ENCODE measurements at regions not wholly inside any gene's neighbourhood (a gene's known extent, or its start where the extent isn't known, plus 50 kb on each side); places are given as distances from the start of the nearest gene placed in this dataset.

- no peak for TF ChIP-seq ZNF462 (CRISPR knock-in tag; IDR thresholded peaks at IDR 0.05)
These were observed 342.1 kb downstream of the PHF14 start (continued) for GRCh38 chr7:11315666-11316258.

GRCh38 chr7:11317766-11318165 lies 344.1 kb downstream of the PHF14 start:
- Histone ChIP-seq H3K4me2 (no peak overlapping the region), H3K9me2 (ENCODE audit: insufficient read depth) (no peaks in the 10 kb centered on the region), H3K4me1 (ENCODE audit: insufficient read depth) (no peaks in the 10 kb centered on the region), H3K36me3 (ENCODE audit: insufficient read depth) (no peaks in the 10 kb centered on the region), H3K79me2 (replicated peaks; ENCODE audit: insufficient read depth) (no peaks in the 10 kb centered on the region), H2AFZ (no peak overlapping the region), H3F3A (replicated peaks; ENCODE audit: low read depth) (no peaks in the 10 kb centered on the region), H3K4me3 (no peak overlapping the region), H3K27me3 (ENCODE audit: insufficient read depth) (no peaks in the 10 kb centered on the region), H4K20me1 (replicated peaks; ENCODE audit: insufficient read depth) (no peaks in the 10 kb centered on the region), H3K27ac (ENCODE audit: low read depth) (no peak overlapping the region)
- DNase-seq (ENCODE audit: low spot score) (no peak), ATAC-seq (no peak)
- Mint-ChIP-seq H3K27me3 (ENCODE audit: insufficient read depth, low read depth, poor library complexity) (no peaks in the 10 kb centered on the region), H3K9me3 (no peaks in the 10 kb centered on the region), H3K4me3 (no peak overlapping the region), H3K4me1 (peaks cover 15% of the 10 kb centered on the region; the same call in 2 of the 3 replicates), H3K27ac (no peak overlapping the region), H3K36me3 (ENCODE audit: low read depth) (no peaks in the 10 kb centered on the region)
- no peak for TF ChIP-seq CTCF (conservative IDR thresholded peaks at IDR 0.05; ENCODE audit: low read depth in 2 of 2)
- no peak for TF ChIP-seq ZNF114 (CRISPR knock-in tag; IDR thresholded peaks at IDR 0.05)
- no peak for TF ChIP-seq NANOG (IDR thresholded peaks at IDR 0.05; ENCODE audit: borderline replicate concordance)
- TF ChIP-seq POLR2AphosphoS5 (IDR thresholded peaks at IDR 0.05; ENCODE audit: low read depth), result no peak

Data from GM23338 (cell line).